Mesodermal cell (in vitro differentiated cells): ENCODE measurements at regions not wholly inside any gene's neighbourhood (a gene's known extent, or its start where the extent isn't known, plus 50 kb on each side); places are given as distances from the start of the nearest gene placed in this dataset.

Experiments used
- H3K27ac ChIP-seq: 2 replicates; pipeline ENCODE4 v1.7.0; 2013; ENCODE audit warnings: mild to moderate bottlenecking, low read depth, low read length, moderate library complexity; ENCODE audit not compliant: severe bottlenecking
- H3K36me3 ChIP-seq: 2 replicates; pipeline ENCODE4 v1.7.1; 2013; ENCODE audit warnings: mild to moderate bottlenecking, low read length, moderate library complexity; ENCODE audit not compliant: control insufficient read depth, insufficient read depth
- H3K4me1 ChIP-seq: one replicate; pipeline ENCODE4 v1.7.1; 2013; ENCODE audit warnings: mild to moderate bottlenecking, low read length; ENCODE audit not compliant: insufficient read depth, control insufficient read depth, poor library complexity, severe bottlenecking
- H3K4me3 ChIP-seq: 2 replicates; pipeline ENCODE4 v1.7.0; 2013; ENCODE audit warnings: low read length, control low read depth, mild to moderate bottlenecking; ENCODE audit not compliant: insufficient read depth, poor library complexity, severe bottlenecking; ENCODE audit errors: extremely low read depth
- H3K9me3 ChIP-seq: 2 replicates; pipeline ENCODE4 v1.7.1; 2013; ENCODE audit warnings: mild to moderate bottlenecking, low read length, moderate library complexity; ENCODE audit not compliant: control insufficient read depth
- WGBS, 2 experiments: methylation state at CpG; one replicate each; pipeline ENCODE4 v1.1.5; 2013; ENCODE audit warnings: missing lambda C conversion rate in 2 of 2; ENCODE audit not compliant: insufficient coverage in 2 of 2; 5-methylcytosine and 5-hydroxymethylcytosine counted together

GRCh38 chr7:52501696-52502095, 533.7 kb upstream of the POM121L12 start:
- Histone ChIP-seq H3K4me1 (no peaks in the 10 kb centered on the region), H3K27ac (no peak overlapping the region), H3K36me3 (no peaks in the 10 kb centered on the region), H3K4me3 (no peak overlapping the region), H3K9me3 (no peaks in the 10 kb centered on the region)
- WGBS, 2 experiments: 80% methylated on average over 1 of the region's 2 CpGs; no CpG with 5 or more reads in 1 of the 2 experiments

GRCh38 chr7:52500841-52501240, 534.6 kb upstream of the POM121L12 start:
- H3K27ac ChIP-seq: peak overlapping the region; percentile 43
- H3K9me3 ChIP-seq: no peaks in the 10 kb centered on the region
- no peaks in the 10 kb centered on the region for H3K36me3 ChIP-seq
- H3K4me3 ChIP-seq: no peak overlapping the region
- 75% methylated on average over 1 of the region's 3 CpGs; no CpG with 5 or more reads in 1 of the 2 experiments for WGBS, 2 experiments
- no peaks in the 10 kb centered on the region for H3K4me1 ChIP-seq

- H3K4me1 ChIP-seq: no peaks in the 10 kb centered on the region
- WGBS, 2 experiments: no CpG with 5 or more reads among the region's 1 CpG
- H3K9me3 ChIP-seq: no peaks in the 10 kb centered on the region
- H3K4me3 ChIP-seq: no peak overlapping the region
- no peak overlapping the region for H3K27ac ChIP-seq
- H3K36me3 ChIP-seq: no peaks in the 10 kb centered on the region
Observed at GRCh38 chr7:52498366-52498765, 537.1 kb upstream of the POM121L12 start.

- WGBS, 2 experiments: 73 to 75% methylated on average over 2 to 3 of the region's 3 CpGs
- Histone ChIP-seq H3K9me3 (no peaks in the 10 kb centered on the region), H3K4me3 (no peak overlapping the region)
Observed at GRCh38 chr7:52486267-52486666, 549.2 kb upstream of the POM121L12 start.

GRCh38 chr7:52482076-52482475, 553.4 kb upstream of the POM121L12 start:
- Histone ChIP-seq H3K4me3 (no peak overlapping the region), H3K4me1 (no peaks in the 10 kb centered on the region), H3K9me3 (no peaks in the 10 kb centered on the region), H3K36me3 (no peaks in the 10 kb centered on the region), H3K27ac (no peak overlapping the region)
- no CpG with 5 or more reads among the region's 2 CpGs for WGBS, 2 experiments

More at GRCh38 chr7:52486267-52486666, 549.2 kb upstream of the POM121L12 start:
- no peaks in the 10 kb centered on the region for H3K36me3 ChIP-seq
- H3K4me1 ChIP-seq: no peaks in the 10 kb centered on the region
- H3K27ac ChIP-seq: no peak overlapping the region

GRCh38 chr7:52481571-52481970, 553.9 kb upstream of the POM121L12 start:
- Histone ChIP-seq H3K9me3 (no peaks in the 10 kb centered on the region), H3K27ac (no peak overlapping the region), H3K36me3 (no peaks in the 10 kb centered on the region), H3K4me3 (no peak overlapping the region), H3K4me1 (no peaks in the 10 kb centered on the region)
- WGBS, 2 experiments: 80 to 100% methylated on average over 1 of the region's 2 CpGs

- Histone ChIP-seq H3K4me1 (no peaks in the 10 kb centered on the region), H3K36me3 (no peaks in the 10 kb centered on the region), H3K4me3 (no peak overlapping the region), H3K27ac (no peak overlapping the region), H3K9me3 (no peaks in the 10 kb centered on the region)
Observed at GRCh38 chr7:52479990-52480389, 555.4 kb upstream of the POM121L12 start.

GRCh38 chr7:52475001-52475582, 560.3 kb upstream of the POM121L12 start:
- Histone ChIP-seq H3K9me3 (no peaks in the 10 kb centered on the region), H3K4me3 (no peak overlapping the region), H3K36me3 (no peaks in the 10 kb centered on the region), H3K4me1 (no peaks in the 10 kb centered on the region), H3K27ac (no peak overlapping the region)

GRCh38 chr7:52473756-52474155, 561.7 kb upstream of the POM121L12 start:
- WGBS, 2 experiments: no CpG with 5 or more reads among the region's 1 CpG
- H3K9me3 ChIP-seq: no peaks in the 10 kb centered on the region
- H3K27ac ChIP-seq: no peak overlapping the region
- H3K36me3 ChIP-seq: no peaks in the 10 kb centered on the region
- H3K4me3 ChIP-seq: no peak overlapping the region
- no peaks in the 10 kb centered on the region for H3K4me1 ChIP-seq

GRCh38 chr7:52472006-52472620, 563.3 kb upstream of the POM121L12 start:
- no peak overlapping the region for H3K27ac ChIP-seq
- H3K4me1 ChIP-seq: no peaks in the 10 kb centered on the region
- no peaks in the 10 kb centered on the region for H3K36me3 ChIP-seq
- H3K9me3 ChIP-seq: no peaks in the 10 kb centered on the region
- no peak overlapping the region for H3K4me3 ChIP-seq
- WGBS, 2 experiments: 80% methylated on average over 1 of the region's 4 CpGs; no CpG with 5 or more reads in 1 of the 2 experiments

GRCh38 chr7:52465216-52465615, 570.2 kb upstream of the POM121L12 start:
- WGBS, 2 experiments: 50% methylated on average over 1 of the region's 1 CpG; no CpG with 5 or more reads in 1 of the 2 experiments
- Histone ChIP-seq H3K4me1 (no peaks in the 10 kb centered on the region), H3K36me3 (no peaks in the 10 kb centered on the region), H3K9me3 (no peaks in the 10 kb centered on the region), H3K27ac (no peak overlapping the region), H3K4me3 (no peak overlapping the region)
